MCF 10A (cell line): ENCODE measurements at regions not wholly inside any gene's neighbourhood (a gene's known extent, or its start where the extent isn't known, plus 50 kb on each side); places are given as distances from the start of the nearest gene placed in this dataset.
A peak's percentile ranks its signal among the peaks of the same experiment; 100 is the strongest.

ENCODE experiments used
- BruUV-seq: library from RNA; stranded (reverse); fragments of 400-500 nt; replicated peaks from 2 replicates; lab custom pipeline; 2021; lab: Mats Ljungman, UMichigan
- CTCF ChIA-PET: fragments of 300-600 bp; sonication (Branson Sonifier 250); formaldehyde crosslinking; extraction: SDS; loops from one replicate; lab custom pipeline; 2021; ENCODE audit warnings: antibody characterized with exemption, inconsistent platforms; lab: Yijun Ruan, JAX
- POLR2A ChIA-PET: fragments of 300-600, 350-650 bp; sonication (Branson Sonifier 250); formaldehyde crosslinking; extraction: SDS; loops from one replicate; lab custom pipeline; 2020; ENCODE audit warnings: antibody characterized with exemption, inconsistent platforms; lab: Yijun Ruan, JAX
- DNase-seq: peaks from one replicate; pipeline ENCODE4 v3.0.0-alpha.2; 2018; ENCODE audit not compliant: unreplicated experiment
- H3K27ac Mint-ChIP-seq: one replicate; pipeline ENCODE4 v1.8.0; 2022; ENCODE audit warnings: mild to moderate bottlenecking, low read depth, mixed read lengths; ENCODE audit not compliant: unreplicated experiment
- H3K27me3 Mint-ChIP-seq: one replicate; pipeline ENCODE4 v1.8.0; 2022; ENCODE audit warnings: mixed read lengths; ENCODE audit not compliant: insufficient read depth, unreplicated experiment
- H3K36me3 Mint-ChIP-seq: one replicate; pipeline ENCODE4 v1.8.0; 2022; ENCODE audit warnings: mild to moderate bottlenecking, moderate library complexity, mixed read lengths; ENCODE audit not compliant: insufficient read depth, unreplicated experiment
- H3K4me1 Mint-ChIP-seq: one replicate; pipeline ENCODE4 v1.8.0; 2022; ENCODE audit warnings: mixed read lengths; ENCODE audit not compliant: insufficient read depth, unreplicated experiment
- H3K4me3 Mint-ChIP-seq: one replicate; pipeline ENCODE4 v1.8.0; 2022; ENCODE audit warnings: mild to moderate bottlenecking, moderate library complexity, mixed read lengths; ENCODE audit not compliant: unreplicated experiment
- H3K9me3 Mint-ChIP-seq: one replicate; pipeline ENCODE4 v1.8.0; 2022; ENCODE audit warnings: mixed read lengths; ENCODE audit not compliant: unreplicated experiment
- intact Hi-C: fragments of 100-400 bp; cut with micrococcal nuclease; formaldehyde crosslinking; loops from 2 replicates; pipeline ENCODE4 v1.14.1; 2022
- TF ChIP-seq, protein P1 (sequence below): fragments of 200-600 bp; IDR thresholded peaks from one replicate; pipeline ENCODE4 v1.8.0; 2022; ENCODE audit warnings: antibody characterized with exemption, mild to moderate bottlenecking; ENCODE audit not compliant: unreplicated experiment

- Mint-ChIP-seq H3K4me1 (no peaks in the 10 kb centered on the region), H3K9me3 (no peaks in the 10 kb centered on the region), H3K27ac (no peak overlapping the region), H3K4me3 (no peak overlapping the region), H3K27me3 (peaks cover 69% of the 10 kb centered on the region), H3K36me3 (no peaks in the 10 kb centered on the region)
- POLR2A ChIA-PET: interaction anchor here (0.7 kb wide), 1 partner anchor 8 kb away, joined by 3 read pairs; no protein-coding TSS in a partner anchor
- TF ChIP-seq, protein P1, sequence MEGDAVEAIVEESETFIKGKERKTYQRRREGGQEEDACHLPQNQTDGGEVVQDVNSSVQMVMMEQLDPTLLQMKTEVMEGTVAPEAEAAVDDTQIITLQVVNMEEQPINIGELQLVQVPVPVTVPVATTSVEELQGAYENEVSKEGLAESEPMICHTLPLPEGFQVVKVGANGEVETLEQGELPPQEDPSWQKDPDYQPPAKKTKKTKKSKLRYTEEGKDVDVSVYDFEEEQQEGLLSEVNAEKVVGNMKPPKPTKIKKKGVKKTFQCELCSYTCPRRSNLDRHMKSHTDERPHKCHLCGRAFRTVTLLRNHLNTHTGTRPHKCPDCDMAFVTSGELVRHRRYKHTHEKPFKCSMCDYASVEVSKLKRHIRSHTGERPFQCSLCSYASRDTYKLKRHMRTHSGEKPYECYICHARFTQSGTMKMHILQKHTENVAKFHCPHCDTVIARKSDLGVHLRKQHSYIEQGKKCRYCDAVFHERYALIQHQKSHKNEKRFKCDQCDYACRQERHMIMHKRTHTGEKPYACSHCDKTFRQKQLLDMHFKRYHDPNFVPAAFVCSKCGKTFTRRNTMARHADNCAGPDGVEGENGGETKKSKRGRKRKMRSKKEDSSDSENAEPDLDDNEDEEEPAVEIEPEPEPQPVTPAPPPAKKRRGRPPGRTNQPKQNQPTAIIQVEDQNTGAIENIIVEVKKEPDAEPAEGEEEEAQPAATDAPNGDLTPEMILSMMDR: no peak
- no peak for DNase-seq
- no TSS peak for BruUV-seq
- intact Hi-C loops: no loop called here
- CTCF ChIA-PET: no interaction called here
These were observed 592.7 kb downstream of the NXPH1 start for GRCh38 chr7:9026121-9026520.

GRCh38 chr7:9028012-9028411 lies 594.6 kb downstream of the NXPH1 start:
- ChIA-PET CTCF (no interaction called here), POLR2A (no interaction called here)
- Mint-ChIP-seq H3K27ac (no peak overlapping the region), H3K4me1 (no peaks in the 10 kb centered on the region), H3K4me3 (no peak overlapping the region), H3K36me3 (no peaks in the 10 kb centered on the region), H3K9me3 (no peaks in the 10 kb centered on the region), H3K27me3 (peaks cover 81% of the 10 kb centered on the region)
- intact Hi-C loops: no loop called here
- DNase-seq: no peak
- TF ChIP-seq, protein P1: no peak
- no TSS peak for BruUV-seq

DNA sequence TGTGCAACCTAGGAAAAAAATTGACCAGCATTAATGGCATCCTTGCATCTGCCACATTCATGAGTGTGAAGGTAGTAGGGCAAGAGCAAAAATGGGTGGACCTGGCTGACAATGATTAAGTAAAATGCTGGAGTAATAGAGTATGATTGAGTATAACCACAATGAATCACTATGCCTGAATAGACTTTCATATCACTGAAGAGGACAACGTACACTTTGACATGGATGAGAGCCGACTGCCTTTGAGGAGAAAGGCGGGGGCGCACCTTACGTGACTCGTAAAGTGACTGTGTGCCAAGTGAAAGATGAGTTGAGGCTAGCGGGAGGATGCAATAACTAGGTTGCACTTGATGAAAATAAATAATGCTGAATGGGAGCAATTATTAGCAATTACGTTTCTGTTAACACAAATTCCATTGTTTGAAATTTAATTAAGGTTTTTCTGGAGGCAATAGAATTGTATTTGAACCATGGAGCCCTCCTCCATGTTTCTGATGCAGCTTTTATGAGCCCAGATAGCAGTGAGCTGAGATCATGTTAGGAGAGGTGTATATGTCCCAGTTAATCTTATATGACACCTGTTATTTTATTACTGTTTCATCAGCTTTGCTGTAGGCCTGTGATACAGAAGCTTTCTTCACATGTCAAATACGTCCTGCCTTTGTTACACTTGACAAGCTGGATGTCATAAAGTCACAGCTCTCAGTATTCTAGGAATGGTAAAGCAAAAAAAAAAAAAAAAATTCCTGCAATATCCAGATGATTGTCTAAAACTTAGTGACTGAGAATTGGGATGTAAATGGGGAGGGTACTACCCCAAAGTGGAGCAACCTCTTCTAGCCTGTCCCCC lies 596.5 kb downstream of the NXPH1 start:
- H3K27ac Mint-ChIP-seq: no peak overlapping the region
- POLR2A ChIA-PET: no interaction called here

DNA sequence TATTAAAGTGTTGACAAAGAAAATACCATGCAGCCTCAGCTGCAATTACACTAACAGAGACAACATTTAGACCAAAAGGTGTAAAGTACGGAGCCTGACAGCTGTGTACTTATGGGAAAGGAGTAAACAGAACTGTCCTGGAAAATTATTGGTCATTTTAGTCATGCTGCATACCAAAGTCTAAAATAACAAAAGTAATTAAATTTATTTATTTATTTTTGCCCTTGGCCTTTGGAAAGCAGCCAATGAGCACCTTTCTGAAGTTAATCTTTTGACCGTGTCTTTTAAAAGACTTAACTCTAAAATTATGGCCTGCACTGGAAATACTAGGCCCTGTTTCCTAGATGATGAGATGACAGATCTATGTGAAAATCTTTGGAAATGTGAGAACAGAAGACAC lies 597.6 kb downstream of the NXPH1 start:
- intact Hi-C loops: loop anchor here (5.0 kb wide), 1 partner anchor 34 kb away; no protein-coding TSS in a partner anchor
- Mint-ChIP-seq H3K4me3 (no peak overlapping the region), H3K36me3 (no peaks in the 10 kb centered on the region), H3K27me3 (peaks cover 82% of the 10 kb centered on the region), H3K27ac (no peak overlapping the region), H3K9me3 (no peaks in the 10 kb centered on the region), H3K4me1 (no peaks in the 10 kb centered on the region)
- TF ChIP-seq, protein P1: no peak
- ChIA-PET POLR2A (no interaction called here), CTCF (interaction anchor here (0.6 to 0.8 kb wide), 2 partner anchors 19 to 1485 kb away, joined by 3 to 5 read pairs; no protein-coding TSS in a partner anchor)
- no TSS peak for BruUV-seq
- no peak for DNase-seq

More for the DNA sequence above, 596.5 kb downstream of the NXPH1 start:
- CTCF ChIA-PET: interaction anchor here (0.6 kb wide), 2 partner anchors 1359 to 1487 kb away, joined by 4 to 5 read pairs; no protein-coding TSS in a partner anchor
- H3K4me1 Mint-ChIP-seq: no peaks in the 10 kb centered on the region
- intact Hi-C loops: loop anchor here (5.0 kb wide), 1 partner anchor 33 kb away; no protein-coding TSS in a partner anchor
- TF ChIP-seq, protein P1: no peak
- peaks cover 81% of the 10 kb centered on the region for H3K27me3 Mint-ChIP-seq
- no peaks in the 10 kb centered on the region for H3K36me3 Mint-ChIP-seq
- no peaks in the 10 kb centered on the region for H3K9me3 Mint-ChIP-seq
- DNase-seq: peak; percentile 2
- H3K4me3 Mint-ChIP-seq: no peak overlapping the region
- BruUV-seq: no TSS peak
